HepG2 (cell line): ENCODE measurements at regions not wholly inside any gene's neighbourhood (a gene's known extent, or its start where the extent isn't known, plus 50 kb on each side); places are given as distances from the start of the nearest gene placed in this dataset.

Experiments
- ATAC-seq: fragments of 200-7000 bp; cut with Tn5 transposase; 3 replicates; pipeline ENCODE4 v1.9.1; 2020; ENCODE audit warnings: mild to moderate bottlenecking, moderate library complexity
- BruUV-seq: library from RNA; stranded (reverse); fragments of 400-500 nt; replicated peaks from 2 replicates; lab custom pipeline; 2021; lab: Mats Ljungman, UMichigan
- CTCF ChIA-PET: fragments of 300-600 bp; formaldehyde crosslinking; extraction: SDS; loops from one replicate; lab custom pipeline; 2021; ENCODE audit warnings: low total read pairs, inconsistent platforms, low intra/inter-chr PET ratio; lab: Yijun Ruan, JAX
- POLR2A ChIA-PET: fragments of 350-600 bp; sonication (Branson Sonifier 250); formaldehyde crosslinking; loops from one replicate; lab custom pipeline; 2020; ENCODE audit warnings: antibody characterized with exemption, inconsistent platforms; lab: Yijun Ruan, JAX
- DNase-seq: peaks from one replicate; pipeline ENCODE4 v3.0.0-alpha.2; 2015; ENCODE audit warnings: low spot score
- FAIRE-seq: peaks from 3 replicates; lab custom pipeline; 2011; peaks lifted over from hg19 to GRCh38; lab: Jason Lieb, UNC
- H2AFZ ChIP-seq: one replicate; pipeline ENCODE4 v1.6.1; 2011; ENCODE audit warnings: low read length, inconsistent platforms
- H3K27ac ChIP-seq: fragments of 300-600 bp; 3 replicates; pipeline ENCODE4 v1.8.0; 2011; ENCODE audit warnings: mixed run types, mild to moderate bottlenecking, mixed read lengths, low read length, inconsistent platforms; ENCODE audit not compliant: insufficient read depth; ENCODE audit errors: extremely low read length
- H3K27me3 ChIP-seq, 2 experiments: fragments of 200-600 bp in 1 of 2; 2 replicates in 1 of 2; 3 replicates in 1 of 2; pipeline versions ENCODE4 v1.6.0 to v1.8.0; 2011; ENCODE audit warnings: low read length in 2 of 2, mild to moderate bottlenecking in 2 of 2, moderate library complexity in 2 of 2, inconsistent platforms in 1 of 2; ENCODE audit not compliant: insufficient read depth in 2 of 2, control insufficient read depth in 1 of 2
- H3K36me3 ChIP-seq, 2 experiments: fragments of 200-600 bp in 1 of 2; replicated peaks in 1 of 2; 2 replicates in 1 of 2; 3 replicates in 1 of 2; pipeline versions ENCODE4 v1.5.1 to v1.8.0; 2011; ENCODE audit warnings: low read length in 2 of 2, inconsistent platforms in 1 of 2; ENCODE audit not compliant: insufficient read depth in 2 of 2, control insufficient read depth in 1 of 2
- H3K4me1 ChIP-seq: 2 replicates; pipeline ENCODE4 v1.5.1; 2012; ENCODE audit warnings: low read length, inconsistent platforms; ENCODE audit not compliant: insufficient read depth
- H3K4me2 ChIP-seq: 2 replicates; pipeline ENCODE4 v1.6.0; 2011; ENCODE audit warnings: low read depth, low read length, inconsistent platforms
- H3K4me3 ChIP-seq, 3 experiments: fragments of 200-600 bp in 1 of 3; sonication (generic), shearing (Covaris generic) in 1 of 3; replicated peaks in 1 of 3; 2 replicates each; pipeline ENCODE4 v1.5.1; 2011 to 2016; ENCODE audit warnings: low read length in 3 of 3, inconsistent platforms in 2 of 3, low read depth in 2 of 3, mild to moderate bottlenecking in 2 of 3, control low read depth in 1 of 3, mixed read lengths in 1 of 3; ENCODE audit not compliant: insufficient read depth in 1 of 3
- H3K79me2 ChIP-seq: one replicate; pipeline ENCODE4 v1.6.1; 2011; ENCODE audit warnings: low read length, inconsistent platforms; ENCODE audit not compliant: insufficient read depth
- H3K9ac ChIP-seq: 2 replicates; pipeline ENCODE4 v1.6.0; 2011; ENCODE audit warnings: mild to moderate bottlenecking, low read depth, low read length, inconsistent platforms; ENCODE audit not compliant: insufficient read depth
- H3K9me3 ChIP-seq: 2 replicates; pipeline ENCODE4 v1.5.1; 2012; ENCODE audit warnings: mild to moderate bottlenecking, low read length
- H4K20me1 ChIP-seq: 2 replicates; pipeline ENCODE4 v1.6.0; 2011; ENCODE audit warnings: inconsistent platforms, mild to moderate bottlenecking, low read length, moderate library complexity; ENCODE audit not compliant: insufficient read depth
- HDAC1 ChIP-seq: sonication (generic); formaldehyde crosslinking; IDR thresholded peaks from 2 replicates; pipeline ENCODE4 v1.5.1; 2020; ENCODE audit warnings: mild to moderate bottlenecking, missing genetic modification reagents
- IRF2 ChIP-seq: IDR thresholded peaks from 2 replicates; pipeline ENCODE4 v1.6.1; 2018; ENCODE audit warnings: missing genetic modification reagents, missing compliant biosample characterization
- KLF9 ChIP-seq: IDR thresholded peaks from 2 replicates; pipeline ENCODE4 v1.6.1; 2016; ENCODE audit warnings: low read depth
- KMT2B ChIP-seq: IDR thresholded peaks from 2 replicates; pipeline ENCODE4 v1.6.1; 2016; ENCODE audit warnings: missing genetic modification reagents, missing compliant biosample characterization
- SMAD1 ChIP-seq: sonication (generic); formaldehyde crosslinking; IDR thresholded peaks from 2 replicates; pipeline ENCODE4 v1.4.0; 2020; ENCODE audit warnings: missing genetic modification reagents, low read depth, mild to moderate bottlenecking, borderline replicate concordance
- SNRNP70 ChIP-seq: fragments of 200-400 bp; formaldehyde crosslinking; IDR thresholded peaks from 2 replicates; pipeline ENCODE4 v1.6.1; 2017; ENCODE audit warnings: mild to moderate bottlenecking, low read depth, low read length, moderate library complexity
- TRIM24 ChIP-seq: sonication (generic); formaldehyde crosslinking; IDR thresholded peaks from 2 replicates; pipeline ENCODE4 v1.8.0; 2022; ENCODE audit warnings: mild to moderate bottlenecking, missing genetic modification reagents
- YY1 ChIP-seq: IDR thresholded peaks from 2 replicates; pipeline ENCODE4 v1.6.1; 2011; ENCODE audit warnings: low read length, low read depth, moderate library complexity, mild to moderate bottlenecking; ENCODE audit not compliant: insufficient read depth, insufficient replicate concordance
- ZNF557 ChIP-seq: sonication (generic); formaldehyde crosslinking; IDR thresholded peaks from 2 replicates; pipeline ENCODE4 v1.4.0; 2020; ENCODE audit warnings: missing genetic modification reagents
- ZNF724P ChIP-seq: sonication (generic); formaldehyde crosslinking; IDR thresholded peaks from 2 replicates; pipeline ENCODE4 v1.8.0; 2022; ENCODE audit warnings: missing genetic modification reagents, borderline replicate concordance
- ZSCAN22 ChIP-seq: sonication (generic); formaldehyde crosslinking; IDR thresholded peaks from 2 replicates; pipeline ENCODE4 v1.4.0; 2020; ENCODE audit warnings: mild to moderate bottlenecking, missing genetic modification reagents
- WGBS: methylation state at CpG from one replicate; pipeline ENCODE4 v1.1.6; 2017; ENCODE audit warnings: low lambda C conversion rate; 5-methylcytosine and 5-hydroxymethylcytosine counted together
- in situ Hi-C: cut with HindIII; loops from 2 replicates; pipeline ENCODE4 v1.10.0; 2017; ENCODE audit warnings: low pct_unique_long_range_greater_than_20kb; ENCODE audit not compliant: extremely low pct_ligation_motif_present
- intact Hi-C: fragments of 100-400 bp; cut with micrococcal nuclease; formaldehyde crosslinking; loops from one replicate; pipeline ENCODE4 v1.10.0; 2022; ENCODE audit not compliant: unreplicated experiment

DNA sequence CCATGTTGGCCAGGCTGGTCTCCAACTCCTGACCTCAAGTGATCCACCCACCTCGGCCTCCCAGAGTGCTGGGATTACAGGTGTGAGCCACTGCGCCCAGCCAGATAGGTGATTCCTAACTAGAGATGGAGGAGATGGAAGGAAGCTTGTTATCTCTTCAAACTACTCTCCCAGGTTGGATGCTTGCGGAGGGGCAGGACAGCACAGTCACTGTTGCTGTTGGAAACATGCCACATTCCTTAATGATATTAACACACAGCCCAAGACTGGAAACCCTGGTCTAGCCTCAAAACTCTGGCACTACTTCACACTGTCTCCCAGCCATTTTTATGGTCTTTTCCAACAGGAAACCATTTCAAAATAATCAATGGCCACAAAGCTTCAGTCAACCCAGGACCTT lies 468.8 kb upstream of the NRP1 start:
- 89% methylated on average over 3 of the region's 3 CpGs for WGBS
- Histone ChIP-seq H3K9ac (no peak overlapping the region), H3K27me3 (no peaks in the 10 kb centered on the region), H3K4me3 (no peak overlapping the region), H3K27ac (no peak overlapping the region), H3K36me3 (no peaks in the 10 kb centered on the region), H4K20me1 (no peaks in the 10 kb centered on the region), H2AFZ (no peak overlapping the region), H3K4me1 (peaks cover 57% of the 10 kb centered on the region), H3K9me3 (no peaks in the 10 kb centered on the region), H3K79me2 (no peaks in the 10 kb centered on the region), H3K4me2 (no peak overlapping the region)
- in situ Hi-C loops, result no loop called here
- FAIRE-seq (no peak), ATAC-seq (no peak), DNase-seq (peak; percentile 41)
- no peak for TF ChIP-seq KLF9 (CRISPR knock-in tag)
- TF ChIP-seq YY1, result no peak
- no peak for TF ChIP-seq IRF2
- no peak for TF ChIP-seq HDAC1 (CRISPR knock-in tag)
- no TSS peak for BruUV-seq
- intact Hi-C loops, result loop anchor here (10.0 kb wide), 1 partner anchor 608 kb away; no protein-coding TSS in a partner anchor
- ChIA-PET CTCF (no interaction called here), POLR2A (no interaction called here)

- no peak for TF ChIP-seq ZSCAN22
- no peak for TF ChIP-seq ZNF724P (CRISPR knock-in tag)
- no peak for TF ChIP-seq TRIM24 (CRISPR knock-in tag)
- TF ChIP-seq SMAD1 (CRISPR knock-in tag), result no peak
- no peak for TF ChIP-seq KMT2B (CRISPR knock-in tag)
- TF ChIP-seq SNRNP70, result no peak
- no peak for TF ChIP-seq ZNF557 (CRISPR knock-in tag)
- Histone ChIP-seq H3K4me2 (no peak overlapping the region), H3K4me3 (no peak overlapping the region), H3K27ac (no peak overlapping the region), H3K79me2 (no peaks in the 10 kb centered on the region), H2AFZ (no peak overlapping the region), H3K27me3 (no peaks in the 10 kb centered on the region), H3K9ac (no peak overlapping the region), H3K36me3 (no peaks in the 10 kb centered on the region), H3K9me3 (no peaks in the 10 kb centered on the region), H3K4me1 (peaks cover 52% of the 10 kb centered on the region), H4K20me1 (no peaks in the 10 kb centered on the region)
- no TSS peak for BruUV-seq
- 72% methylated on average over 4 of the region's 4 CpGs for WGBS
- intact Hi-C loops (loop anchor here (10.0 kb wide), 1 partner anchor 608 kb away; no protein-coding TSS in a partner anchor), in situ Hi-C loops (no loop called here)
- ATAC-seq (no peak), FAIRE-seq (no peak), DNase-seq (no peak)
- ChIA-PET CTCF (no interaction called here), POLR2A (no interaction called here)
Observed at GRCh38 chr10:33802566-33802965, 468.1 kb upstream of the NRP1 start.
